NAMALWA (cell line): ENCODE measurements at regions not wholly inside any gene's neighbourhood (a gene's known extent, or its start where the extent isn't known, plus 50 kb on each side); places are given as distances from the start of the nearest gene placed in this dataset.
"Not testable (repeated sequence)": the region's sequence is repeated elsewhere in the genome, so short reads cannot be mapped to it uniquely, and the experiment has no call there.

ENCODE experiments used
- DNase-seq: peaks from one replicate; pipeline ENCODE4 v3.0.0-alpha.2; 2015; ENCODE audit warnings: low spot score

DNA sequence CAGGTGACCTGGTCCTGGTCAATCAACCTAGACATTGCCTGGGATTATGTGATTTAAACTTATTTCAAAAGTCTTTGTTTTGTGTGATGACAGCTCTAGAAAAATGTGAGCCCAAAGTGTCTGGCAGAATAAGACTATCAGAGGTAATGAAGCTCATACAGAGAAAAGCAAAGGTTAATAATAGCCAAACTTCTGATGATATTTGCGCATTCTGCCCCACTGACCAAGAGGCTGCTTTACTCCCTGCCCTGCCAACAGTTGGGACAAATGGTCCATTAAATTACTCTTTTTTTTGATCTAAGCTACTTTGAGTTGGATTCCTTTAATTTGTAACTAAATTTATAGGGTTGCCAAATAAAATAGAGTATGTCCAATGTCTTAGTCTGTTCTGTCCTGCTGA, 911.2 kb downstream of the MCTP2 start:
- no peak for DNase-seq

DNA sequence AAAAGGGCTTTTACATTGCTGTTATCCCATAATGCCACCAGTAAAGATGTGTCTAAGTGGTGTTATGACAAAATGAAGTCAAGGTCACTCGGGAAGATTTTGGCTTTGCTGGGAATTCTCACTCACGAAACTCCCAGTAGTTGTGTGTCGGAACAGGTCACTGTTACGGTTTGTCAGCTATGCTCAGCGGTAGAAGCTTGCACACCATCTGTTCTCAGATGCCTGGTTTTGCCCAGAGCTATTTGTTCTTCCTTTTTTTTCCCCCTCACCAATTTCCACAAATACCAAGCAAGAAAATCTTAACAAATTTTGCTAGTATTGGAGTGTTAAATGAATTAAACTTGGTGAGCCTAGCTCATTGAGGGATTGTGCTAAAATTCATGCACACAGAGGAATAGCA, 915.1 kb downstream of the MCTP2 start:
- DNase-seq, result no peak

DNA sequence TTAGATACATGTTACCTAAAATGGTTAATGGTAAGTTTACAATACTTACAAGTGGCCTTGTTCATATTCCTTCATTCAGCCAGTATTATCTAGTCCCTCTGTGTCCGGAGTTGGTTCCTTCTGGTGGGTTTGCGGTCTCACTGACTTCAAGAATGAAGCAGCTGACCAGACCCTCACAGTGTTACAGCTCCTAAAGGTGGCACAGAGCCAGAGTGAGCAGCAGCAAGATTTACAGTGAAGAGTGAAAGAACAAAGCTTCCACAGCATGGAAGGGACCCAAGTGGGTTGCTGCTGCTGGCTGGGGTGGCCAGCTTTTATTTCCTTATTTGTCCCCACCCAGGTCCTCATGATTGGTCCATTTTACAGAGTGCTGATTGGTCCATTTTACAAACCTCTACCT, 916.8 kb downstream of the MCTP2 start:
- DNase-seq, result no peak

DNA sequence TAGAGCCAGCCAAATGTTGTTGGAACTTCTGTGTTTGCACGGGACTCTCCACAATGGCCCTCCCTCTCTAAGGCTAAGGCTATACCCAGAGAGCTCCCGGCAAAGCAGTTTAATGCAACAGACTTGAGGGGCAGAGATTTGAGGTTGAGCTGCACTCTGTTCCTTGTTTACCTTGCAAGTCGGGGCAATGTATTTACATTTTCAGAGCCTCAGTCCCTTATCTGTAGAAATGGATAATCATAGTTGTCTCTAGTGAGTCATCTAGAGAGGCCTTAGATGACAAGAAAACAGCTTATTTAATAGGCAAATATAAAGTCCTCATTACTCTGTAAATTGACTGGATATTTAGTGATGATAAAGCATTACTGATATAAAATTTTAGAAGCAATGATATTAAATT, 917.7 kb downstream of the MCTP2 start:
- DNase-seq, result no peak

DNA sequence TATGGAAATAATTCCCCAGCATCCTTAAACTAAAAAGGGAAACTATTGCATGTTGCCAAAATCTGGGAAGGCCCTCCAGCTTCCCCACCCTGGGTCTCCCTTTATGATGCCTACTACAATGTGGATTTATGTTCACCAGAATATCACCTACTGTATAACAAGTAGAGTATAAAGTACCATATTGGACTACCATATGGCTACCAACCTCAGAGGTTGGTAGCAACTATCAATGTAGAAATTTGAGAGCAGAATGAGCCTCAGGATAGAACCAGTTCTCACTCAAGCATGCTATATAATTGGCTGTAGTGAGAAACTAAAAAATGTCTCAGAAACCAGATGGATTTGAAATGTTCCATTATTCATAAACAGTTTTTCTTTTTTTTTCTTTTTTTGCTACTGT, 918.4 kb downstream of the MCTP2 start:
- no peak for DNase-seq

DNA sequence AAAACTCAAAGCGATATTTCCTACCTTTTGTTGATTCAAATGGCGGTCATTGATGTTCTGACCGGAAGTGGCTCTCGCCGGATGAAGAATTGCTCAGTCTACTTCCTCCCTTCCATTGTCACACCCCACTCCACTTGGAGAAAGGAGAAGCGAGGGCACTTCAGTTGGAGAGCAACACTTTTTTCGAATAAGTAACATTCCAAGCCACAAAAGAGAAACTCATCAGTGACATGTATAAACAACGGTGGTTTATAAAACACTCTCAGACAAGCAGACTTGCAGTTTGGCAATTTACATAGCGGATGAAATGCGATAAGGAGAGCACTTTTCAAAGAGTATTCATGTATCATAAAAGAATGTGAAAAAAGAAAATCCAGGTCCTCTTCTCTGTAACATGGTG, 919.1 kb downstream of the MCTP2 start:
- DNase-seq, result no peak

DNA sequence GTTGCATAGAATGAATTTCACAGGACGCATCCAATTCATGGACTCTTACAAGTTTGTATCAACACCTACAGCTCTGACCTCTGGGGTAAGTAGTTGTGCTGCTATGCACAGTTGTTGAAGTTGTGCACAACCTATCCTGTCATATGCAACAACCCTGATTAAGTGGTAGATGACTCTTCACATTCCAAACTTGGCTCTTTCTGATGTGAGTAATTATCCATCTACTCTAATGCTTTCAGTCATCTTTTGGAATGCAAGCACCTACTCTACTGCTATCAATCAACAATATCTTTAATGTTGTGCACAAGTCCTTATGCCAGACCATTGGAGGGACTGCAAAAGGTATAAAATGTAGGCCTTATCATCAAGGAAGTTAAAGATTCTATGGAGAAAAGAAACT, 921.4 kb downstream of the MCTP2 start:
- no peak for DNase-seq

DNA sequence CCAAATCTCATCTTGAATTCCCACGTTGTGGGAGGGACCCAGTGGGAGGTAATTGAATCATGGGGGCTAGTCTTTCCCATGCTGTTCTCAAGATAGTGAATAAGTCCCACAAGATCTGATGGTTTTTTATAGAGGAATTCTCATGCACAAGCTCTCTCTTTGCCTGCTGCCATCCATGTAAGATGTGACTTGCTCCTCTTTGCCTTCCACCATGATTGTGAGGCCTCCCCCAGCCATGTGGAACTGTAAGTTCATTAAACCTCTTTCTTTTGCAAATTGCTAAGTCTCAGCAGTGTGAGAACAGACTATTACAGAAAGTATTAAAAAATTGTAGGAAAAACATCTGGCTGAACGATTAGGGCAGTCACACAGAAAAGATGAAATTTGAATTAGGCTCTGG, 921.8 kb downstream of the MCTP2 start:
- not testable (repeated sequence) for DNase-seq

DNA sequence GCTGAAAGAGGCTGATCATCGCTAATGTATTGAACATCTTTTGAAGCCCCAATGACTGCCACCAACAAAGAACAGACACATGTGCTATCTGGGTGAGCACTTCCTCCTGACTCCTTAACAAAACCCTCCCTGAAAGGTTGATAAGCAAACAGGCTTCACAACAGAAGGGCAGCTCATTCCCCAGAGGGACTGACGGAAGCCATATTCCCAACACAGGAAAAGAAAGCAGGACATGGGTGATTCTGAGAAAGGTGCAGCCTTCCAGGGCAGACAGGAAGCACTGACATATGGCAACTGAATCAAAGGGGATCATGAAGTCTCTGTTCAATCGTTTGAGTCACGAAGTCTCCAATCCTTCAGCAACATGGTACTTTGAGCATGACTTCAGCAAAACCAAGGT, 929.0 kb downstream of the MCTP2 start:
- DNase-seq, result no peak

DNA sequence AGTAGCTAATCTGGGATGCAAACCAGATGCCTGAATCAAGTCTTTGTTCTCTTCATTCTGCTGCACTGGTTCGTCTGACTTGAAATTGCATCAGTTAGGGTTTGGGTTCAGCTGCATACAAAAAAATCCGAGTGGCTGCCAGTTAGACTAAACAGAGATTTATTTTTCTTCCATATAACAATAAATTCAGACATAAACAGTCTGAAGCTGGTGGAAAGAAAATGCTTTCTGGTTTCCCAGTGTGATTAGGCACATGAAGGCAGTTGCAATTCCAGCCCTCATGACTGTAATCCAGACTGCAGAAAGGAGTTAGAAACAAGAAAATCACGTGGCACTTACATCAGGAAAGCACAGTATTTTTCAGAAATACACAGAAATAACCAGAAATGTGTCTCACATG, 930.7 kb downstream of the MCTP2 start:
- no peak for DNase-seq

DNA sequence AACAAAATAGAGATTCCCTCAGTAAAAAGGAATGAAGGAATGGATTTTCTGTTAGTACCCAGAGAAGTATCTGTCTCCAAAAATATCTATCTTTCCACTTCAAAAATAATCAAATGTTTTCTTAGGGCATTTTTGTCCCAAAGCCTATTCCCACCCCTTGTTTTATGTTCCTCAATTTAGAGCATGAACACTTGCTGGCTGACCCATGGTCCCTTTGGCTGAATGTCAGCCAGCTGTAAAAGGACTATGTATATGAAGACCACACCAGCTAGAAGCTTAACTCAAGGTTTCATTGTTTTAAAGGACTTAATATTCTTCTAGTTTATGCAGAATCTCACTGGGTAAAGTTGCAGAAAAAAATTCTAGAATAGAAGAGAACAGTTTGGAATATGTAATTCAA, 931.2 kb downstream of the MCTP2 start:
- no peak for DNase-seq

DNA sequence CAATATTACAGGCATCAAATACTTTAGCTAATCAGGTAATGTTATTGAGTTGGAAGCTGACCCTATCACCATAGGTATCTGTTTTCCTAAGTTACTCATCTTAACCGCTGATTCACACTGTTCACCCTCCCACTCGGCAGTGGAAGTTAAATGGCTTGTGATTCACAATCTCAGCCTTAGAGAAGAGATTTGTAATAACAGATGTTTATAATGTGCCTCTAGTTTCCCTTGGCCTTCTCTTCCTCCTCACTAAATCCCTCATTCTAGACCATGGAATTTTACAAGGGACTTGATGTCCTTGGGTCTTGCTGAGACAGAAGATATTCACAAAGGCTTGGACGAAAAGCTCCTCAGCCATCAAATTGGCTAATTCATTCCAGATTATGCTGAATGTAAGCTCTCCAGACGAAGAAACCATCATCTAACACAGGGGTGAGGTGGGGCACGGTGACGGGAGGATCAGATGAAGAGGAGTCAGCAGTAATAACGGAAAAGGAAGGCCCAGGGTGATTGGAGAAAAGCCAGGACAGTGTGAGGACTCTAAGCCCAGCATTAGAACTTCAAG, 931.7 kb downstream of the MCTP2 start:
- DNase-seq, result no peak

DNA sequence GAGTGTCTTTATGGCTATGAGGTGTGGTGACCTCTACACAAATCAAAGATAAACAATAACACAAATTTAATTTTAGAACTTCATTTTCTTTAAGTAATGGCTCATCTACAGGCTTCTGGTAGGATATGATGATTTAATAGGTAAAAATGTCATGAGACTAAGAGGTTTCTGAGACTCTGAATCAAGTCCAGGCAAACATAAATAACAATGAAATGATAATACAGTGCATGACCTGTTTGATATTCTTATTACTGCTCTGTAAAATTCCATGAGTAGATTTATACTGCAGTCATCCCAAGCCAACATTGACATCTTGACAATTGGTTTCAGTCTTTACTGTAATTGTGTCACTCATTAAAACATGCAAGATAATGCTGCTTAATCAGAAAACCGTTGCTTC, 936.8 kb downstream of the MCTP2 start:
- no peak for DNase-seq

DNA sequence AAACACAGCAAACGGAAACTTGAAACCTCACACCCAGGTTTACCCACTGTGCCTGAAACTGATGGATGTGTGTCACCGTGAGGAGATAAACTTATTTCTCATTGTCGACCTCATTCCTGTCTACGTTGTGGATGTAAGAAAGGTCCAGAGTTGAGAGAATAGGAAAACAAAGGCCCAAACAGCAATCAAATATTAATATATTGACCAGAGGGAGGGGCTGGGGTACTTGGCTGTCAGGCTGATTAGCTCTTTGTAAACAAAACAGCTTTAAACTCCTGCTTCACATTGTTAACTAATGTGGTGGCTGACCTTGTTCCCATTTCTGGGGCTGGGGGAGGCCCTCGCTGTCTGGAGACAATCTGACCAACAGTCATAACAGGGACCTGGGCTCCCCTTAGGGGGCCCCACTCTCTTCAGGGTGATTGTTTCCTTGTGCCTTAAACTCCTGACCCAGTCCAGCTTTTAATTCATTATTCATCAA, 937.6 kb downstream of the MCTP2 start:
- DNase-seq, result no peak

DNA sequence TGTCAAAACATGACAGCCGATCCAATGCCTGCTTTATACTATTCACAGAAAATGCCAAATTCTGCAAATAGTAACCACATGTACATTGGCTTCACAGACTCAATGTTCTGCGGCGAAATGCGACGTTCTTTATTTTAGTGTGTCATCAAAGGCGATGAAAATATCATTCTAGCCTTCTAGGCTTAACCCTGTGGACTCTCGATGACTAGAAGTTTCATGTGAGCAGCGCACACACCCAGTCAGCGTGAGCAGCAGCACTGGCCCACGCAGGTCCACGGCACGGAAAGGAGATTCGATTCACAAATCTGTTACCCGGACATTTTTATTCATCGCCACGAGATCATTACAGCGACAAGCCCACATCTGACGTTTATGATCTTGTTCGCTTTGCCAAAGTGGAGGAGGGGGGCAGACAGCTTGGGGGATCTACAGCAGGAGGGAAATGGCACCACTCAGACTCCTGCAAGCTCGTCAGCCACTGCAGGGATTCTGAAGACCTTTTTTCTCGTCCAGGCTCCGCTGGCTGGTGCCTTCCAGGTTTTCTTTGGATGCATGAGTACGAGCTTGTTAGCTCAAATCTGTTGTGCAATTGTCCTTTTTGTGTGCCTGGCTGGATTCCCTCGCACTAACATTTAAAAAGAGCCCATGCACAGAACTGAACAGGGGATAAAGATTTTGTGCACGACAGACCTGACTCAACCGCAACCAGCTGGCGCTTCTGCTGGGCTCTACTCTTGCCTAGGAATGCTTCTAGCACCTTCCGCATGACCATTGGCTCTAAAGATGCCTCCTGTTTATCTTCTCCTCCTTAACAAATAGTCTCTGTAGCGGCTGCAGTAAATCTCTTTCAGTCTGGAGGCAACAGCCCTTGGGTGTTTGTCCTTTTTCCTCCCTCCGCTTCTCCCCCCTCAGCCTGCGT, 938.4 kb downstream of the MCTP2 start:
- no peak for DNase-seq

DNA sequence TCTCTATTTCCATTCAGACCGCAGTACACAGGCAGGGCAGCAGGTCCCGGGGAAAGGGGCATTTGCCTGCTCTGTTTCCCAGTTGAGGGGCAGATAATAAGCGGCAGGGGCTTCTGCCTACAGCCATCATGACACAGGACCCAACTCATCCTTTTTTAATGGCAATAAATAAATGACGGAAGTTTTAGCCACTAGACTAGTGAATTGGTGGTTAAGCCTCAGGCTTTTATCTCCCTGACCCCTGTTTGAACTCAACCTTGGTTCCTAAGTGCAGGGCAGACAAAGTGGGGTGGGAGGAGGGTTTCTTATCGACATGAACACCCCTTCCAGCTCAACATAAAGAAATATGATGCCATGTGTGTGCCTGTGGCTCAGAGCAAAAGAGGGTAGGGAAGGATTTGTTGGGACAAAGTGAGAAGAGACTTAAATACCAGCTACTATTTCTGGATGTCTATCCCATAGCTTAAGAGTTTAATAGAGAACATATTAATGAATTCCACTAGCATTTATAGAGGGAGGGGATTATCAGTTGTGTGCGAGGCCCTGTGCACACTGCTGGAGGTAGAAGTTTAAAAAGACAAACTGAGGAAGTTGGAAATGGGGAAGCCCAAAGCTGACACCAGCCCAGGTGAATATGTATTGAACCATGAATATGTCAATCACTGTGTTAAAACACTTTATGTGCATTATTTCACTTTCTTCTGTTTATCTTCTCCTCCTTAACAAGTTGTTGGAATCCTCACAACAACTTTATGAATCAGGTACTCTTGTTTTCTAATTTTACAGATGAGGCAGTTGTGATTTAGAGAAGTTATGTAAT, 939.4 kb downstream of the MCTP2 start:
- DNase-seq, result no peak

DNA sequence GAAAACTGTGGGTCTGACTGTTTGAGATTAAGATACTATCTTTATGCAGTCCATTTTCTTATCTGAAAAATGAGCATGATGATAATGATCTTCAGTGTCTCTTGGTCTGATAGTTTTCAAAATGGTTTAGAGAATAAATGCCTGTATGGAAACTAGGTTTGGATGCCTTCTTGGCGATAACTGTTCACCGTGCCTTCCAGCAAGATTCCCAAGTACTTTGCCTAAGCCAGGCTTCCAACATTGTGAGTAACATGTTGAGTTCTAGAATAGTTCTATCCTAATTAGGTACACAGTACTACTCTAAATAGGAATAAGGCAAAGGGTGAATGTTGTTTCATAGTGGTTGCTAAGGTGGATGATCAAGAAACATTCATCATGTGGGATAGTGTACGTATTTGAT, 940.2 kb downstream of the MCTP2 start:
- no peak for DNase-seq

DNA sequence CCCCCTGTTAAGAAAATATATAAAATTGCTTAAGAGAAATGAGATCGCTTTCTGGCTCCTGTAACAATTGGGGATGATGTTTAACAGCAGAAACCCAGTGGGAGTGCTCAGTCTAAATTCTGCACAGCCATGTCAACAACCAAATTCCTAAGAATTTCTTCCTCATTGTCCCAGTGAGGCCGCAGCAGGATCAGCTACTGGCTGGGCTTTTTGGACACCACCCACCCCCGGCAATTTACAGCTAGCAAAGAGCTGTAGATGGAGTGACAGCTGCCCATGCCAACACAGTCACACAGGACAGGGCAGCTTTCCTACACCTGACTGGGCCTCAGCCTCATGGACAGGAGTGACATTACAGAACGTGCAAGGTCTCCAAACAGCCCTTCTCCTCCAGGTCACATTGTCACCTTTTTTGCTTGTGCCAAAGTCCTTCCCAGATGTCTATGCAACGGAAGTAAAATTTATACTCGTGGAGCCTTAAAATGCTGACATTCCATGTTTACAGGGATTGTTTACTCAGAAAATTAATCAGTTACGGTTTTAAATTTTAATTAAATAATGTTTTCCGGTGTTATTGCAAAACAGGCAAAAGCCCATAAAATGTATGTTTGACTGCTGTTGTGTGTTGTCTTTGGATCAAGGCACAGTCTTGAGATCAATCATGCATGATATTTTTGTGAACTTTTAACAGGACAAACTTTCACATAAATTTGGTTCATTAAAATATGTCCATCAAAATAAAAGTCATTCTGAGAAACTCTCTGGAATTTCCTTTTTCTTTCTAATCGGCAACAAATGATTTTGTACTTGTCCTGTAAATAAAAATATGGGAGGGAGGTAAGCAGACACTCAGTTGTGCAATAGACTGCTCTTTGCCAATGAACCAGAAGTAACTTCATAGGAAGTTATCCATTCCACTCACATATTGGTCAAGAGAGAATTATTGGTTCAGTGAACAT, 943.2 kb downstream of the MCTP2 start:
- no peak for DNase-seq

DNA sequence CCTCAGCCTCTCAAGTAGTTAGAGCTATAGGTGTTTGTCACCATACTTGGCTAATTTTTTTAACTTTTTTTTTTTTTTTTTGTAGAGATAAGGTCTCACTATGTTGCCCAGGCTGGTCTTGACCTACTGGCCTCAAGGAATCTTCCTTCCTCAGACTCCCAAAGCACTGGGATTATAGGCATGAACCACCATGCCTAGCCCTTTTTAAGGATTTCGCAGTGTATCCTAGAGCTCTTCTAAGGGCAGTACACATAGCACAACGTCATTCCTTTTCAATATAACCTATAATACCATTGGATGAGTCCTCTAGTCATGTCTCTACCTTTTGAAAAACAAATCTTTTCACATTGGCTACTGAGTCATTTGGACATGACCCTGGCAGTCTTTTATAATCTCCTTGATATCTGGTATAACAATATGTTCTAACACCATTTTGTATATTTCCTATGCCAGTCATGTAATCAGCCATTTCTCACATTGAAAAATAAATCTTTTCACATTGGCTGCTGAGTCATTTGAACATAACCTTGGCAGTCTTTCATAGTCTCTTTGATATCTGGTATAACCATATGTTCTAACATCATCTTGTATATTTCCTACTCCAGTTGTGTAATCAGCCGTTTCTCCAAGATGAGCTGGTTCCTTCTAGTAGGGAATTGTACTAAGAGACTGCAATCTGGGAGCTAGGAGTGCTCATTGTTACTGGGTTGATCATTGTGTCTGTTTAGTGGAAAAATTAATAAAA, 944.7 kb downstream of the MCTP2 start:
- no peak for DNase-seq

DNA sequence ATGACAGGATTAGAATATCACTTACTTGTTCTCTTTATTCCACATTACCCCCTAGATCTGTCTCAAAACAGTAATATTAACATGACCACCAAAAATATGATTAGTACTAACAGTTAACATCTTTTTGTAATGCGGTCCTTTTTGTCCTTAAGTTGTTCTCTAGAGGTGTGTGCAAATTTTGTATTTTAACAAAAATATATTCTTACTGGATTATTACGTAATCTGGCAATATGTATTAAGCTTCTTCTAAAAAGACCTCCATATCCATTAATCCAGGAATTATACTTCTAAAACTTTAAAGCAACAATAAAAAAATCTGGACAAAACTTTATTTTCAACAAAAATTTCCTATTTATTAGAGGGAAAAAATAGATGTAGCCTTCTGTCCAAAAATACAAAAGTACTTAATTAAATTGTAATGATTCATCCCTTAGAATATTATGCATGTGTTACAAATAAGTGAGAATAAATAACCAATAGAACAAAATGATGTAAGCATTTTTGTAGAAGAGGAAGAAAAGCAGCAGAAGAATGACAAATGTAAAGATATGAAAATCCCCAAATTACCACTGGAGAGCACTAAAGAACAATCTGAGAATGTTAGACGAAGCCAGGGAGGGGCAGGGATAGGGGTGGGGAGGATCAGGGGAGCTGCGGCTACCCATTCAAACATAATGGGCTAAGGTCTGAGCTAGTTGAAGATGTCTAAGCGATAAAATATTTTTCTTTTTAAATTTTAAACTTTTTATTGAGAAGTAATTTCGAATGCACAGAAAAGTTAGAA, 945.6 kb downstream of the MCTP2 start:
- no peak for DNase-seq
